Activated CD4-positive, alpha-beta T cell treated with anti-CD3 and anti-CD28 coated beads, Interleukin-2, Interleukin-6, amounts not matched to agents 100 ng/mL and 50 ng/mL, durations not matched to agents 16 hours and 8 hours (primary cell): ENCODE measurements at regions not wholly inside any gene's neighbourhood (a gene's known extent, or its start where the extent isn't known, plus 50 kb on each side); places are given as distances from the start of the nearest gene placed in this dataset.

Experiments used
- DNase-seq: peaks from one replicate; pipeline ENCODE4 v3.0.0-alpha.2; 2020

GRCh38 chr1:102047724-102048123, 51.0 kb upstream of the OLFM3 start:
- no peak for DNase-seq
